ENCODE measurements at regions not wholly inside any gene's neighbourhood (a gene's known extent, or its start where the extent isn't known, plus 50 kb on each side); places are given as distances from the start of the nearest gene placed in this dataset.

GRCh38 chr10:43727935-43728334 lies 79.3 kb upstream of the ZNF32 start:
- Histone ChIP-seq H3K9me3 (ENCODE audit: severe bottlenecking) (peaks cover 8% of the 10 kb centered on the region), H3K27ac (no peak overlapping the region), H3K4me3 (ENCODE audit: low read depth, low read length) (no peak overlapping the region), H3K27me3 (ENCODE audit: insufficient read depth, low read depth, severe bottlenecking) (peaks cover 47% of the 10 kb centered on the region), H3K36me3 (no peaks in the 10 kb centered on the region)
- TF ChIP-seq, protein P1, sequence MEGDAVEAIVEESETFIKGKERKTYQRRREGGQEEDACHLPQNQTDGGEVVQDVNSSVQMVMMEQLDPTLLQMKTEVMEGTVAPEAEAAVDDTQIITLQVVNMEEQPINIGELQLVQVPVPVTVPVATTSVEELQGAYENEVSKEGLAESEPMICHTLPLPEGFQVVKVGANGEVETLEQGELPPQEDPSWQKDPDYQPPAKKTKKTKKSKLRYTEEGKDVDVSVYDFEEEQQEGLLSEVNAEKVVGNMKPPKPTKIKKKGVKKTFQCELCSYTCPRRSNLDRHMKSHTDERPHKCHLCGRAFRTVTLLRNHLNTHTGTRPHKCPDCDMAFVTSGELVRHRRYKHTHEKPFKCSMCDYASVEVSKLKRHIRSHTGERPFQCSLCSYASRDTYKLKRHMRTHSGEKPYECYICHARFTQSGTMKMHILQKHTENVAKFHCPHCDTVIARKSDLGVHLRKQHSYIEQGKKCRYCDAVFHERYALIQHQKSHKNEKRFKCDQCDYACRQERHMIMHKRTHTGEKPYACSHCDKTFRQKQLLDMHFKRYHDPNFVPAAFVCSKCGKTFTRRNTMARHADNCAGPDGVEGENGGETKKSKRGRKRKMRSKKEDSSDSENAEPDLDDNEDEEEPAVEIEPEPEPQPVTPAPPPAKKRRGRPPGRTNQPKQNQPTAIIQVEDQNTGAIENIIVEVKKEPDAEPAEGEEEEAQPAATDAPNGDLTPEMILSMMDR (IDR thresholded peaks at IDR 0.05; ENCODE audit: low read depth, low read length), result no peak
- no peak for DNase-seq

DNA sequence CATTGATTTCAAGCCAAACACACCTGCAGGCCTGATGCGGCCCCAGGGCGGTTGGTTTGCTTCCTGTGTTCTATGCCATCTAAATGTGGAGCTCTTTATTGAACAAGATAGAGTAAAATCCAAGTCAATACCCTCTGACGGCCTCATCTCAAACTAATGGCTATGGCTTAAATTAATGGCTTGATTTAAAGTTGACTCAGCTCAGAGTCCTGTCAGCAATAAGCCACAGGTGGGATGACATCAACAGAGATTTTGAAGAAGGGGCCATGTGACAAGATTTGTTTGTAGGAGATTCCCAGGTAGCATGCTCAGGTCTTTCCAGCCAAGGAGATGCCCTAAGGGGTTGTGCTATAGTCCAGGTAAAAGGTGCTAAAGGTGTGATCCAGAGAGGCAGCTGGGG lies 66.7 kb upstream of the ZNF32 start:
- no peaks in the 10 kb centered on the region for H3K36me3 ChIP-seq
- H3K9me3 ChIP-seq (ENCODE audit: severe bottlenecking), result peaks cover 4% of the 10 kb centered on the region
- TF ChIP-seq, protein P1 (IDR thresholded peaks at IDR 0.05; ENCODE audit: low read depth, low read length), result no peak
- no peak overlapping the region for H3K27ac ChIP-seq
- H3K27me3 ChIP-seq (ENCODE audit: insufficient read depth, low read depth, severe bottlenecking), result peaks cover 52% of the 10 kb centered on the region
- no peak overlapping the region for H3K4me3 ChIP-seq (ENCODE audit: low read depth, low read length)
- DNase-seq, result no peak

GRCh38 chr10:43712821-43713584 lies 64.3 kb upstream of the ZNF32 start:
- H3K9me3 ChIP-seq (ENCODE audit: severe bottlenecking), result peaks cover 4% of the 10 kb centered on the region
- no peak overlapping the region for H3K27ac ChIP-seq
- TF ChIP-seq, protein P1 (IDR thresholded peaks at IDR 0.05; ENCODE audit: low read depth, low read length), result no peak
- DNase-seq, result no peak
- H3K36me3 ChIP-seq, result no peaks in the 10 kb centered on the region
- no peak overlapping the region for H3K4me3 ChIP-seq (ENCODE audit: low read depth, low read length)
- H3K27me3 ChIP-seq (ENCODE audit: insufficient read depth, low read depth, severe bottlenecking), result peaks cover 58% of the 10 kb centered on the region

- no peak overlapping the region for H3K4me3 ChIP-seq (ENCODE audit: low read depth, low read length)
These were observed 62.2 kb upstream of the ZNF32 start for GRCh38 chr10:43710772-43711471.

GRCh38 chr10:43708262-43708661 lies 59.6 kb upstream of the ZNF32 start:
- H3K27me3 ChIP-seq (ENCODE audit: insufficient read depth, low read depth, severe bottlenecking), result peaks cover 53% of the 10 kb centered on the region
- H3K4me3 ChIP-seq (ENCODE audit: low read depth, low read length), result no peak overlapping the region
- H3K36me3 ChIP-seq, result no peaks in the 10 kb centered on the region
- DNase-seq, result no peak
- H3K27ac ChIP-seq, result no peak overlapping the region
- TF ChIP-seq, protein P1 (IDR thresholded peaks at IDR 0.05; ENCODE audit: low read depth, low read length), result no peak
- no peaks in the 10 kb centered on the region for H3K9me3 ChIP-seq (ENCODE audit: severe bottlenecking)

More at GRCh38 chr10:43710772-43711471, 62.2 kb upstream of the ZNF32 start:
- Histone ChIP-seq H3K36me3 (no peaks in the 10 kb centered on the region), H3K27ac (no peak overlapping the region), H3K9me3 (ENCODE audit: severe bottlenecking) (no peaks in the 10 kb centered on the region), H3K27me3 (ENCODE audit: insufficient read depth, low read depth, severe bottlenecking) (peaks cover 61% of the 10 kb centered on the region)
- TF ChIP-seq, protein P1 (IDR thresholded peaks at IDR 0.05; ENCODE audit: low read depth, low read length), result no peak
- no peak for DNase-seq

Measured in WERI-Rb-1 (cell line).